HCT116 (cell line): ENCODE measurements at regions not wholly inside any gene's neighbourhood (a gene's known extent, or its start where the extent isn't known, plus 50 kb on each side); places are given as distances from the start of the nearest gene placed in this dataset.

ENCODE experiments used
- ATAC-seq: fragments of 200-7000 bp; cut with Tn5 transposase; 2 replicates; pipeline ENCODE4 v1.9.1; 2020; ENCODE audit warnings: mild to moderate bottlenecking, moderate library complexity
- BruUV-seq: library from RNA; stranded (reverse); fragments of 400-500 nt; replicated peaks from 2 replicates; lab custom pipeline; 2021; lab: Mats Ljungman, UMichigan
- CTCF ChIA-PET: fragments of 300-600 bp; sonication (Branson Sonifier 250); formaldehyde crosslinking; loops from one replicate; lab custom pipeline; 2021; ENCODE audit warnings: antibody characterized with exemption; lab: Charles Lee
- POLR2A ChIA-PET: fragments of 300-600, 350-600 bp; sonication (Branson Sonifier 250); formaldehyde crosslinking; loops from one replicate; lab custom pipeline; 2021; ENCODE audit warnings: antibody characterized with exemption; lab: Charles Lee
- RAD21 ChIA-PET, 2 experiments: fragments of 300-600 bp; sonication (Branson Sonifier 250); formaldehyde crosslinking; loops; one replicate each; lab custom pipeline; 2023; ENCODE audit warnings: low total read pairs in 2 of 2; ENCODE audit not compliant: uncharacterized antibody in 2 of 2, unreplicated experiment in 2 of 2, low non-redundant PET in 1 of 2; lab: Charles Lee
- DNase-seq: peaks from one replicate; pipeline ENCODE4 v3.0.0-alpha.2; 2010; ENCODE audit warnings: low read depth, low spot score
- H2AFZ ChIP-seq: fragments of 200-600 bp; shearing (Covaris generic), sonication (generic); 2 replicates; pipeline ENCODE4 v1.6.1; 2017; ENCODE audit warnings: low read depth, mixed run types, mixed read lengths, antibody characterized with exemption, low read length; ENCODE audit not compliant: poor library complexity, severe bottlenecking
- H3K27ac ChIP-seq: 2 replicates; pipeline ENCODE4 v1.5.1; 2012; ENCODE audit warnings: low read depth, low read length
- H3K27me3 ChIP-seq: fragments of 200-600 bp; sonication (generic); 2 replicates; pipeline ENCODE4 v1.6.1; 2016; ENCODE audit warnings: mixed run types, low read length, mixed read lengths; ENCODE audit not compliant: insufficient read depth
- H3K36me3 ChIP-seq, 2 experiments: fragments of 200-500 bp in 1 of 2; fragments of 200-600 bp in 1 of 2; sonication (Bioruptor generic) in 1 of 2; sonication (generic) in 1 of 2; 2 replicates each; pipeline versions ENCODE4 v1.5.1 to v1.6.1; 2014 to 2016; ENCODE audit warnings: low read length in 2 of 2, inconsistent platforms in 1 of 2, mixed read lengths in 1 of 2, mixed run types in 1 of 2; ENCODE audit not compliant: insufficient read depth in 2 of 2, control insufficient read depth in 1 of 2
- H3K4me1 ChIP-seq, 2 experiments: fragments of 200-600 bp in 1 of 2; sonication (generic) in 1 of 2; 2 replicates each; pipeline versions ENCODE4 v1.5.1 to v1.6.1; 2012 to 2017; ENCODE audit warnings: low read length in 2 of 2, inconsistent platforms in 1 of 2, mild to moderate bottlenecking in 1 of 2, mixed read lengths in 1 of 2, mixed run types in 1 of 2, moderate library complexity in 1 of 2; ENCODE audit not compliant: insufficient read depth in 2 of 2, control insufficient read depth in 1 of 2
- H3K4me2 ChIP-seq: fragments of 200-600 bp; sonication (generic); 2 replicates; pipeline ENCODE4 v1.6.1; 2017; ENCODE audit warnings: mixed run types, low read length, mixed read lengths
- H3K4me3 ChIP-seq, 2 experiments: fragments of 200-600 bp in 1 of 2; sonication (generic) in 1 of 2; replicated peaks in 1 of 2; 2 replicates each; pipeline ENCODE4 v1.5.1; 2011 to 2016; ENCODE audit warnings: low read length in 2 of 2, control low read depth in 1 of 2, low read depth in 1 of 2, mild to moderate bottlenecking in 1 of 2, mixed read lengths in 1 of 2, mixed run types in 1 of 2
- H3K79me2 ChIP-seq: fragments of 200-600 bp; sonication (generic); 2 replicates; pipeline ENCODE4 v1.6.1; 2017; ENCODE audit warnings: mild to moderate bottlenecking, mixed run types, low read length, moderate library complexity, mixed read lengths; ENCODE audit not compliant: insufficient read depth
- H3K9ac ChIP-seq: fragments of 200-600 bp; sonication (generic); 2 replicates; pipeline ENCODE4 v1.6.1; 2016; ENCODE audit warnings: low read length, mixed read lengths
- H3K9me2 ChIP-seq: fragments of 200-600 bp; sonication (generic), shearing (Covaris generic); 2 replicates; pipeline ENCODE4 v1.6.1; 2017; ENCODE audit warnings: mixed run types, mild to moderate bottlenecking, moderate library complexity; ENCODE audit not compliant: insufficient read depth
- H3K9me3 ChIP-seq, 2 experiments: fragments of 200-500 bp in 1 of 2; fragments of 200-600 bp in 1 of 2; sonication (Bioruptor generic) in 1 of 2; sonication (generic) in 1 of 2; 2 replicates each; pipeline ENCODE4 v1.6.1; 2014 to 2017; ENCODE audit warnings: low read length in 2 of 2, mixed read lengths in 2 of 2, inconsistent platforms in 1 of 2, low read depth in 1 of 2, mild to moderate bottlenecking in 1 of 2, mixed run types in 1 of 2, moderate library complexity in 1 of 2; ENCODE audit not compliant: control insufficient read depth in 1 of 2, insufficient read depth in 1 of 2
- H4K20me1 ChIP-seq: fragments of 200-600 bp; sonication (generic), shearing (Covaris generic); 2 replicates; pipeline ENCODE4 v1.6.1; 2017; ENCODE audit warnings: mixed run types, mild to moderate bottlenecking, moderate library complexity; ENCODE audit not compliant: insufficient read depth
- EZH2phosphoT487 ChIP-seq: fragments of 200-600 bp; IDR thresholded peaks from 2 replicates; pipeline ENCODE4 v1.6.1; 2018; ENCODE audit warnings: antibody characterized with exemption, borderline replicate concordance
- FOSL1 ChIP-seq: IDR thresholded peaks from 2 replicates; pipeline ENCODE4 v1.6.1; 2012; ENCODE audit warnings: low read depth
- JUND ChIP-seq: IDR thresholded peaks from 2 replicates; pipeline ENCODE4 v1.6.1; 2012
- POLR2A ChIP-seq: IDR thresholded peaks from 2 replicates; pipeline ENCODE4 v1.7.0; 2011; ENCODE audit warnings: borderline replicate concordance; ENCODE audit not compliant: insufficient read depth, insufficient read length; ENCODE audit errors: extremely low read depth
- SRF ChIP-seq: IDR thresholded peaks from 2 replicates; pipeline ENCODE4 v1.6.1; 2012; ENCODE audit warnings: low read depth
- TCF7L2 ChIP-seq: IDR thresholded peaks from 2 replicates; pipeline ENCODE4 v1.7.0; 2011; ENCODE audit warnings: borderline replicate concordance, inconsistent platforms; ENCODE audit not compliant: insufficient read depth, insufficient read length; ENCODE audit errors: extremely low read depth
- intact Hi-C: fragments of 100-400 bp; cut with micrococcal nuclease; formaldehyde crosslinking; loops from 2 replicates; pipeline ENCODE4 v1.10.0; 2022

DNA sequence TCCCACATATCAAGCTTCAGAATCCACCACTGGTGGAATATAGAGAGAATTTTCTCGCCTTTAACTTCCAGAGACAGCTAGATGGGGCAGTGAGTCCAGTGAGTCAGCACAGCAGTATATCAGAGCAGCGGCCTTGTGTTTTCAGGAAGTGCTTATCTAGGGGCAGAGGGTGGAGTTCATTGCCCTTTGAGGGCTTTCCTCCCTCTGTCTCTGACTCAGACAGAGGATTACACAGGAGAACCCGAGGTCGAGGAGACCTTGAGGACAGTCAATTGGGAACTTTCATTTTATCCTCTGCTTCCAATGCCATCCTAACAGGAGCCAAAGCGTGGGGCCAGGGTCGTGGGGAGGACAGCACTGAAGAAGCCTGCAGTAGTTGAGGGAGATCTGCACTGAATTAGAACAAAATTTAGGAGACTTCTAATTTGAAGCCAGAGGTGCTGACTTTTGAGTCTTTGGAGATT lies 109.6 kb upstream of the UMPS start:
- Histone ChIP-seq H3K9me2 (no peaks in the 10 kb centered on the region), H3K4me1 (peaks cover 7 to 12% of the 10 kb centered on the region in 2 experiments; a peak in 3 of 4 replicates), H3K4me3 (0 out of 4 replicates have a peak overlapping the region, but pooled peaks of 1 of the 2 experiments have one; percentile 1), H3K27me3 (no peaks in the 10 kb centered on the region), H4K20me1 (no peaks in the 10 kb centered on the region), H3K36me3 (no peaks in the 10 kb centered on the region), H3K27ac (no peak overlapping the region), H3K79me2 (no peaks in the 10 kb centered on the region), H3K9me3 (no peaks in the 10 kb centered on the region), H2AFZ (peak overlapping the region; percentile 11), H3K9ac (no peak overlapping the region), H3K4me2 (peak overlapping the region; percentile 60)
- intact Hi-C loops: no loop called here
- no peak for DNase-seq
- ATAC-seq: peak; percentile 82
- ChIA-PET CTCF (no interaction called here), RAD21 (no interaction called here), POLR2A (no interaction called here)
- no peak for TF ChIP-seq POLR2A
- TF ChIP-seq JUND: peak; percentile 39; the same call in 1 of the 2 replicates
- TF ChIP-seq TCF7L2: peak; percentile 45
- peak; percentile 39; the same call in 1 of the 2 replicates for TF ChIP-seq FOSL1
- no TSS peak for BruUV-seq

DNA sequence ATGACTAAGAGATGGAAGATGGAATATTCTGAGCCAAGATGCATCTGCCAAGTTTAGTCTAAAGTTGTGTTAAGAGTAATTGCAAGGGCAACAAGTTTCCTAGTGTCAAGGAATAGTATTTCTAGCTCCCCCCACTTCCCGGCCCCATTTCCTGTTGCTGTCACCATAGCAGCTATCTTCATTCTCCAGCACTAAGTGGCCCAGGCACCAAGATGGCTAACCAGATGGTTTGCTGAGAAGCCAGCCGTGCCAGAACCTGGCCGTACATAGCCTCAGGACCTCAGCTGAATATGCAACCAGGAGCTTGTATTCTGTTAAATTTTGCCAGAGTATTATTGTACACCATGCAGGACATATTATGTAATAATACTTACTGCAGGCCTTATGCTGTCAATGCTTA lies 108.8 kb upstream of the UMPS start:
- Histone ChIP-seq H3K4me2 (no peak overlapping the region), H3K9ac (no peak overlapping the region), H3K4me3 (no peak overlapping the region), H2AFZ (no peak overlapping the region), H3K9me2 (no peaks in the 10 kb centered on the region), H3K9me3 (no peaks in the 10 kb centered on the region), H3K27me3 (no peaks in the 10 kb centered on the region)
- no peak for DNase-seq
- BruUV-seq: no TSS peak
- no peak for TF ChIP-seq POLR2A
- TF ChIP-seq SRF: no peak
- TF ChIP-seq EZH2phosphoT487: no peak
- no peak for TF ChIP-seq FOSL1
- TF ChIP-seq, all 23 proteins: peak for 0
- Histone ChIP-seq H3K27ac (no peak overlapping the region), H3K79me2 (no peaks in the 10 kb centered on the region), H3K4me1 (peaks cover 7 to 12% of the 10 kb centered on the region in 2 experiments; a peak in 3 of 4 replicates), H3K36me3 (no peaks in the 10 kb centered on the region), H4K20me1 (no peaks in the 10 kb centered on the region)
- intact Hi-C loops: no loop called here
- CTCF ChIA-PET: no interaction called here
- RAD21 ChIA-PET: no interaction called here
- POLR2A ChIA-PET: no interaction called here
- no peak for ATAC-seq
